GM23338 (cell line): ENCODE measurements at regions not wholly inside any gene's neighbourhood (a gene's known extent, or its start where the extent isn't known, plus 50 kb on each side); places are given as distances from the start of the nearest gene placed in this dataset.

Experiments
- CREB1 ChIP-seq: fragments of 250-450 bp; sonication (Bioruptor Pico); IDR thresholded peaks from 2 replicates; pipeline ENCODE4 v1.5.0; 2020; ENCODE audit warnings: low read depth, mild to moderate bottlenecking, moderate library complexity
- EZH2 ChIP-seq: fragments of 200-600 bp; sonication (generic); IDR thresholded peaks from one replicate; pipeline ENCODE4 v1.8.0; 2017; ENCODE audit warnings: antibody characterized with exemption, mild to moderate bottlenecking, low read depth; ENCODE audit not compliant: unreplicated experiment
- JUNB ChIP-seq: IDR thresholded peaks from one replicate; pipeline ENCODE4 v1.6.1; 2016; ENCODE audit warnings: antibody characterized with exemption; ENCODE audit not compliant: unreplicated experiment
- POLR2AphosphoS5 ChIP-seq: IDR thresholded peaks from 2 replicates; pipeline ENCODE4 v1.6.1; 2016; ENCODE audit warnings: antibody characterized with exemption, low read depth
- ZNF114 ChIP-seq: fragments of 250-450 bp; sonication (Bioruptor Pico); IDR thresholded peaks from 2 replicates; pipeline ENCODE4 v1.5.0; 2020; ENCODE audit warnings: mild to moderate bottlenecking, moderate library complexity
- ZNF462 ChIP-seq: fragments of 250-450 bp; sonication (Bioruptor Pico); IDR thresholded peaks from 2 replicates; pipeline ENCODE4 v1.5.0; 2020; ENCODE audit warnings: mild to moderate bottlenecking, moderate library complexity
- TF ChIP-seq, protein P1 (sequence below): IDR thresholded peaks from one replicate; pipeline ENCODE4 v1.6.1; 2018; ENCODE audit warnings: antibody characterized with exemption; ENCODE audit not compliant: unreplicated experiment
- TF ChIP-seq, protein P2 (sequence below), 2 experiments: fragments of 200-600 bp in 1 of 2; sonication (generic) in 1 of 2; conservative IDR thresholded peaks; 2 replicates each; pipeline versions ENCODE4 v1.5.1 to v1.6.1; 2016 to 2017; ENCODE audit warnings: antibody characterized with exemption in 2 of 2, low read depth in 2 of 2, mild to moderate bottlenecking in 2 of 2, moderate library complexity in 1 of 2

DNA sequence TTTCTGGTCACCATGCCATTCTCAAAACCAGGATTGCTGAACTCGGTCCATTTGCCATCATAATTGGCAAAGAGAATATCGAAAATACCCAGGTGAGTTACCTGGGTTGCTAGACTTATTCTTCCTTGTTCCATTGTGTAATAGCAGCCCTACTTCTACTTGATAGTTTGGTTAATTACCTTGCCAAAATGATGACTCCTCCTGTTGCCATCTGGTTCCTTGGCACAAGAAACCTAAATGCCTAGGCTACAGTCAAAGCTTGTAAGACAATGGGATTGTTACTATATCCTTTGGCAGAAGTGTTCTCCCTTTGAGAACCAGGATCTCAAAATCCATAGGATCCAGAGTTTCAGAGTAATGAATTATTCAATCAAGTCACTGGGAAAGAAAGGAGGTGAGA is 373.2 kb upstream of the ACTBL2 start:
- TF ChIP-seq, protein P1, sequence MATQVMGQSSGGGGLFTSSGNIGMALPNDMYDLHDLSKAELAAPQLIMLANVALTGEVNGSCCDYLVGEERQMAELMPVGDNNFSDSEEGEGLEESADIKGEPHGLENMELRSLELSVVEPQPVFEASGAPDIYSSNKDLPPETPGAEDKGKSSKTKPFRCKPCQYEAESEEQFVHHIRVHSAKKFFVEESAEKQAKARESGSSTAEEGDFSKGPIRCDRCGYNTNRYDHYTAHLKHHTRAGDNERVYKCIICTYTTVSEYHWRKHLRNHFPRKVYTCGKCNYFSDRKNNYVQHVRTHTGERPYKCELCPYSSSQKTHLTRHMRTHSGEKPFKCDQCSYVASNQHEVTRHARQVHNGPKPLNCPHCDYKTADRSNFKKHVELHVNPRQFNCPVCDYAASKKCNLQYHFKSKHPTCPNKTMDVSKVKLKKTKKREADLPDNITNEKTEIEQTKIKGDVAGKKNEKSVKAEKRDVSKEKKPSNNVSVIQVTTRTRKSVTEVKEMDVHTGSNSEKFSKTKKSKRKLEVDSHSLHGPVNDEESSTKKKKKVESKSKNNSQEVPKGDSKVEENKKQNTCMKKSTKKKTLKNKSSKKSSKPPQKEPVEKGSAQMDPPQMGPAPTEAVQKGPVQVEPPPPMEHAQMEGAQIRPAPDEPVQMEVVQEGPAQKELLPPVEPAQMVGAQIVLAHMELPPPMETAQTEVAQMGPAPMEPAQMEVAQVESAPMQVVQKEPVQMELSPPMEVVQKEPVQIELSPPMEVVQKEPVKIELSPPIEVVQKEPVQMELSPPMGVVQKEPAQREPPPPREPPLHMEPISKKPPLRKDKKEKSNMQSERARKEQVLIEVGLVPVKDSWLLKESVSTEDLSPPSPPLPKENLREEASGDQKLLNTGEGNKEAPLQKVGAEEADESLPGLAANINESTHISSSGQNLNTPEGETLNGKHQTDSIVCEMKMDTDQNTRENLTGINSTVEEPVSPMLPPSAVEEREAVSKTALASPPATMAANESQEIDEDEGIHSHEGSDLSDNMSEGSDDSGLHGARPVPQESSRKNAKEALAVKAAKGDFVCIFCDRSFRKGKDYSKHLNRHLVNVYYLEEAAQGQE = no peak
- TF ChIP-seq, protein P2, sequence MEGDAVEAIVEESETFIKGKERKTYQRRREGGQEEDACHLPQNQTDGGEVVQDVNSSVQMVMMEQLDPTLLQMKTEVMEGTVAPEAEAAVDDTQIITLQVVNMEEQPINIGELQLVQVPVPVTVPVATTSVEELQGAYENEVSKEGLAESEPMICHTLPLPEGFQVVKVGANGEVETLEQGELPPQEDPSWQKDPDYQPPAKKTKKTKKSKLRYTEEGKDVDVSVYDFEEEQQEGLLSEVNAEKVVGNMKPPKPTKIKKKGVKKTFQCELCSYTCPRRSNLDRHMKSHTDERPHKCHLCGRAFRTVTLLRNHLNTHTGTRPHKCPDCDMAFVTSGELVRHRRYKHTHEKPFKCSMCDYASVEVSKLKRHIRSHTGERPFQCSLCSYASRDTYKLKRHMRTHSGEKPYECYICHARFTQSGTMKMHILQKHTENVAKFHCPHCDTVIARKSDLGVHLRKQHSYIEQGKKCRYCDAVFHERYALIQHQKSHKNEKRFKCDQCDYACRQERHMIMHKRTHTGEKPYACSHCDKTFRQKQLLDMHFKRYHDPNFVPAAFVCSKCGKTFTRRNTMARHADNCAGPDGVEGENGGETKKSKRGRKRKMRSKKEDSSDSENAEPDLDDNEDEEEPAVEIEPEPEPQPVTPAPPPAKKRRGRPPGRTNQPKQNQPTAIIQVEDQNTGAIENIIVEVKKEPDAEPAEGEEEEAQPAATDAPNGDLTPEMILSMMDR (conservative IDR thresholded peaks at IDR 0.05; ENCODE audit: low read depth in 2 of 2) = no peak
- TF ChIP-seq POLR2AphosphoS5 = no peak
- TF ChIP-seq CREB1 (CRISPR knock-in tag) = no peak
- TF ChIP-seq ZNF462 (CRISPR knock-in tag) = no peak
- TF ChIP-seq EZH2 = no peak
- no peak for TF ChIP-seq JUNB
- no peak for TF ChIP-seq ZNF114 (CRISPR knock-in tag)
